NCI-H345 (cell line): ENCODE measurements at regions not wholly inside any gene's neighbourhood (a gene's known extent, or its start where the extent isn't known, plus 50 kb on each side); places are given as distances from the start of the nearest gene placed in this dataset.

Source experiments
- DNase-seq: peaks from one replicate; lab custom pipeline; 2025; lab: John Stamatoyannopoulos, UW

- DNase-seq = no peak
Observed at GRCh38 chr7:116310141-116310540, 99.8 kb downstream of the TES start.

GRCh38 chr7:116311259-116311658 is 100.9 kb downstream of the TES start:
- DNase-seq = no peak

DNA sequence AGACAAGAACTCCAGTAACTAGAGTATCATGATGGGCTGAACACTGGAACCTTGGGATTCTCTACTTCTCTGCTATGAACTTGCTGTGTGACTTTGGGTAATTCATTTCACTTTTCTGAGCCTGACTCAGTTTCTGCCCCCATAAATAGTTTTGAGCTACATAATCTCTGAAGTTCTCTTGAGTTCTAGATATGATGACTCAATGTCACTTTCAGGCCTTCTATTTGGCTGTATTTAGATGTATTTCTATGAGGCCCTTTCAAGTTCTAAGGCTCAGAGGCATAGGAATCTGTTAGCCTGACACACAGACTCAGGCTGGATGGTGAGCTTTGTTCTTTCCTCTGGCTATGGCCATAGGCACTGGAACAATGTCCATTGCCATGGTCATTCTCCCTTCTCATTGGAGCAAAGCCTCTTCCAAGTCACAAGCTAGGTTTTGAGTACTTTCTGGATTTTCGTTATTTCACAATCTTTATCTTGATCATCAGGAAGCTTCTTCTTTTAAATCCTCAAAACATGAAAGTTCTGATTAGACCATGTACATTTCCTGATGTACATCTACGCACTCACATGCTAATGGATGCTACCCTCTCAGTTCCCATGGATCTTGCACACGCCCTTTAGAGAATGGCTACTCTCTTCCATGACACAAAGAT is 101.6 kb downstream of the TES start:
- DNase-seq = no peak

DNA sequence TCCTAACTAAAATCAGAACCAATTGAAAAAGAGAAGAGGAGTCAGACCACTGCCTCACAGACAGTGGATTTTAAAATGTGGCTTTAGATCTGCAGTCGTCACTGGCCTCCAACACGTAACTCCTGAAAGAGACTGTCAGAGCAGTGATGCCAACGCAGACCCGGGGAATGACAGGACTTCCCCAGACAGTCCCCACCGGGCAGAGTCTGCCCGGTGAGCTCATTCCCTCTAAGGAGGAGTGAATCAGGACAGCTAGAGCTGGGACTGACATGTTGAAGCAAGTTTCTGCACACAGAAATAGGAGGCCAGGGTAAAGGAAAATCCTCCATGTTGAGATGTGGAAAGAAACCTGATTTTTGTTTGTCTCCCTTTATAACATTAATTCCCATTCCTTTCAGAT is 105.0 kb downstream of the TES start:
- no peak for DNase-seq

- DNase-seq = no peak
Observed at GRCh38 chr7:116315803-116316202, 105.5 kb downstream of the TES start.

DNA sequence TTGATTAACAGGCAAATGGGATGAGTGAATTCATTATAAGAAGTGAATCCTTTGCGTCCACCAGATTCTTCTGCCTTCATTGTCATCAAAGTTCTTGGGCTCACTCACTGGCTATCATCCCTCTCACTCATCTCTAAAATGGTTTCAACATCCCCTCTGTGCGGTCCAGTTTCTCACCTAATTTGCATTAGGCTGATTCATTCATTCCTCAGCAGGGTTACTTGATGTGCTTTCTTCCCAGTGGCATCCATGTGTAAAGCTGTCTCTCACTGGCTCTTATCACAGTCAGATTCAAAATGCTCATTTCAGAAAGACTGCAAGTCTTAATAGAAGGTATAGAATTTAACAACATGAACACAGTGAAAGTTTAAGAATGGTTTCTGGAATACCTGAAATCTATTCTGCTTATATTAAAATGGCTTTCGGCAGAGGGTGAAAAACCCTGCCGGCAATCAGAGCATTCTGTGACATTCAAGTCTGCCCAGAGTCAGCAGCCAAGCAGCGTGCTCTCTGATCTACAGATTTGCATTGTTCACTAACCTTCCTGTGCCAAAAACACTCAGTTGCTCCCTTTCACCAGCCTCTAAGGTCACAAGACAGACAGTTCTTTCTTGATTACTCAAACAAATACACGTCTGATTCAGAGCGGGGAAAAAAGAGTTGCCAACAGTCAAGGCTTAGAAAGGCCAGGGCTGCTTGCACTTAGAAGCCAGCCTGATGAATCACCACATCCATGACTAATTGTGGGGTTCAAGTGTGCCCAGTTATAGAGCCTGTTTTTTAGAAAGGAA is 106.7 kb downstream of the TES start:
- no peak for DNase-seq

DNA sequence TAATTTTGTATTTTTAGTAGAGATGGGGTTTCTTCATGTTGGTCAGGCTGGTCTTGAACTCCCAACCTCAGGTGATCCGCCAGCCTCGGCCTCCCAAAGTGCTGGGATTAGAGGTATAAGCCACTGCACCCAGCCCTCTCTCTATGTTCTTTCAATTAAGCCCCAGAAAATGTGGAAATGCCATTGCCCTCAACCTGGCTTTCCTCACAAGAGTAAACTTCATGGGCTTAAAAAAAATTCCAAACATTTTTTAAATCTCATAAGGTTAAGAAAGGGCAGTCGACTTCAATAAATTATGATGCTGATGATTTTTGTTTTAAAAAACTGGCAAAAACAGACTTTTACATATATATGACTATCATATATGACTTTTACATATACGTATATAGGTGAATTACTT is 107.6 kb downstream of the TES start:
- DNase-seq = no peak

- DNase-seq = no peak
Observed at GRCh38 chr7:116322541-116322940, 112.2 kb downstream of the TES start.

DNA sequence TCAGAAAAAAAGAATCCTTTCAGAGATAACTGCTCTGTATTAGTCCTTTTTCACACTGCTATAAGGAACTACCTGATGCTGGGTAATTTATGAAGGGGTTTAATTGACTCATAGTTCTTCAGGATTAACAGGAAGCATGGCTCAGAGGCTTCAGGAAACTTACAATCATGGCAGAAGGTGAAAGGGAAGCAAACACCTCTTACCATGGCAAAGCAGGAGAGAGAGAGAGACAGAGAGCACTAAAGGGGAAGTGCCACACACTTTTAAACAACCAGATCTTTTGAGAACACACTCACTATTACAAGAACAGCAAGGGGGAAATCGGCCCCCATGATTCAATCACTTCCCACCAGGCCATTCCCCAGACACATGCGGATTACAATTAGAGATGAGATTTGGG is 114.2 kb downstream of the TES start:
- DNase-seq = no peak

- DNase-seq = no peak
Observed at GRCh38 chr7:116325517-116325916, 115.2 kb downstream of the TES start.

GRCh38 chr7:116327135-116327534 is 116.8 kb downstream of the TES start:
- DNase-seq = no peak

DNA sequence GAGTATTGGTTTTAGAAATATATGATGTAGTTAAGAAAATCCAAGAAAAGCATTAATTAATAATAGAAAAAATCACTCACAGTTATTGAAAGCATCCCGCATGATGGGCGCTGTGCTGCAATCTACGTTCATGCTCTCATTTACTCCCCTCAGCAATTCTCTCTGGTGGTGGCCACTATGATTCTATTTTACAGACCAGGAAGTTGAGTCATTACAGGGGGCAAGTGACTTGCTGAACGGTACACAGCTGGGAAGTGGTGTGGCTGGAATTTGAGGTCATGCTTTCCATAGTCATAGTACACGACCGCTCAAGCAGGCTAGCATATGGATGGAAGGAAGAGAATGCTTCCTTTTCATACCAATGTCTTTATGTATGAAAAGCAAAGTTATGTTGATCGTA is 117.4 kb downstream of the TES start:
- DNase-seq = no peak

- no peak for DNase-seq
Observed at GRCh38 chr7:116328161-116328560, 117.8 kb downstream of the TES start.

GRCh38 chr7:116329686-116330503 is 119.6 kb downstream of the TES start:
- no peak for DNase-seq

DNA sequence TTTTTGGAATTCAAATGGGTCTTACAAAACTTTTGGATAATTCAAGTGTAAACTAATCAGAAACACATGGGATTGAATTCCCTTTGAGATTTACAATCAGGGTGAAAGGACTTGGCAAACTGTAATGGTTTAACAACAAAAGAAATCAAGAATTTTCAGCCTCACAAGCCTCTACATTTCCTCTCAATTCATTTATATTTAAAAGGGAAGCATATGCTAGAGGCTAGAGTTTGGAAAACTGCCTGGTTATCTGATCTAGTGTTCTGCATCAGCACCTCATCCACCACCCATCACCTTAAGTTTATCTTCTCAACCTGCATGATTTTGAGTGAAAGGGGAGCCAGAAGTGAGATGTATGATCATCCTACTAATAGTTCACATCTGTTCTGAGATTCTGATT is 120.7 kb downstream of the TES start:
- no peak for DNase-seq

GRCh38 chr7:116332766-116333165 is 122.4 kb downstream of the TES start:
- DNase-seq = no peak

GRCh38 chr7:116334555-116334954 is 124.2 kb downstream of the TES start:
- DNase-seq = no peak

DNA sequence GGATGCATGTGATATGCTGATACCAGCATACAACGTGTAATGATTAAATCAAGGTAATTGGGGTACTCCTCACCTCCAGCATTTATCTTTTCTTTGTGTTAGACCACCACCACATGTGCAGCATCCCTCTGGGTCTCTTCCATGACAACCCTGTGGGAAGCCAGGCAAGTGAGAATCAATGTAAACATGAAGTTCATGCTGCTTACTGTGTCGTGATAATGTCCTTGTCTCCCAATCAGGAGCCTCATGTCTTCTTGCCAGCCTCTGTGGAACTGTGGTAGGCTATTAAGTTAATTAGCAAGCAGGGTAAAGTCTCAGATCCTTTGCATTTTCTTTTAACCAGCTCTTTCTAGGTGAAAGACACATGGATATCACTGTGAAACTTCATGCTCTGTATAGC is 126.7 kb downstream of the TES start:
- no peak for DNase-seq

GRCh38 chr7:116337800-116338199 is 127.5 kb downstream of the TES start:
- no peak for DNase-seq

- no peak for DNase-seq
Observed at GRCh38 chr7:116339564-116339963, 129.2 kb downstream of the TES start.

DNA sequence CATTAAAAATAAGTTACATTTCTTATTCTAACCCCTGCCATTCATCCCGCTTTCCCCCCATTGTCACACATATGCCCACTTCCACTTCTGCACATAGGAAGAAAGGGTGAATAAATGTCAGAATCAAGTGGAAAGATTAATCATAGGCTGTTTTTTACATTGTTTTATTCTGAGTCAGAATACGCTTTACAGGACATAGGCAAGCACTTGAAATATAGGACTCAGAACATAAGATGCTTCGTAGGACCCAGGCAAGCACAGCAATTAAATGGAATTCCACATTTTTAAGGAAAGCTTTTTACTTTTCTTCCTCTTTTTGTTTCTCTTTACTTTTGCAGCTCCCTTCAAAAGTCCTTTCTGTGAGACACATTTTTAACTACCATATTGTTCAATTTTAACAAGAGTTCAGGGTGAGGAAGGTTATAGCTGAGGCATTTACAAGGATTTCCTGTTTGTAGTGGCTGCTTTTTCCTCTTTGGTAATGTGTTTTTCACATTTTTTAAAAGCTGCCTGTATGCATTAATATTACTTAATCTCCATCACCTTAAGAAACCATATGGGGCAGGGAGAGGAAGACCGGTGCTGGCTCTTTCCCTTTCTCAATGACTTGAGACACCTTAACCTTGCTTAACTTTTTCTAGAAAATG is 130.0 kb downstream of the TES start:
- DNase-seq = no peak
